Activated CD4-positive, alpha-beta T cell treated with anti-CD3 and anti-CD28 coated beads, Interleukin-2, amount 50 U/mL, for 4 hours (primary cell): ENCODE measurements at regions not wholly inside any gene's neighbourhood (a gene's known extent, or its start where the extent isn't known, plus 50 kb on each side); places are given as distances from the start of the nearest gene placed in this dataset.

Experiments used
- DNase-seq, 2 experiments: peaks; one replicate each; pipeline ENCODE4 v3.0.0-alpha.2; 2020

DNA sequence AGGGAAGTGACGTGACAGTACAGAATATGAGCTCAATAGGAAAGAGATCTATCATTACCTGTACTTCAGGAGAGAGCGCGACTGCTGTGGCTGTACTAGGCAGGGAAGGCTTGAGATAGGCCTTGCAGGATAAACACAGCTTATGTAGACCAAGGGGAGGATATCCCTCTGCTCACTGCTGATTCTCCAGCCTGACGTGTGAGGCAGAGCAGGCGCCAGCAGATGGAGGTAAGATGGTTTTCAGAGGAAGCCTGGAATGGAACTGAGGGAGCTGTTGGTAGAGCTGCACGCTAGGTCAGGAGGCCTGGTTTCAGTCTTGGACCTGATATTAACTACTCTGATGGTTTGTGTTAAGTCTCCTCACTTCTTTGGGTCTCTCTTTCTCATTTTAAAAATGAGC lies 291.4 kb downstream of the YTHDC2 start:
- no peak for DNase-seq

DNA sequence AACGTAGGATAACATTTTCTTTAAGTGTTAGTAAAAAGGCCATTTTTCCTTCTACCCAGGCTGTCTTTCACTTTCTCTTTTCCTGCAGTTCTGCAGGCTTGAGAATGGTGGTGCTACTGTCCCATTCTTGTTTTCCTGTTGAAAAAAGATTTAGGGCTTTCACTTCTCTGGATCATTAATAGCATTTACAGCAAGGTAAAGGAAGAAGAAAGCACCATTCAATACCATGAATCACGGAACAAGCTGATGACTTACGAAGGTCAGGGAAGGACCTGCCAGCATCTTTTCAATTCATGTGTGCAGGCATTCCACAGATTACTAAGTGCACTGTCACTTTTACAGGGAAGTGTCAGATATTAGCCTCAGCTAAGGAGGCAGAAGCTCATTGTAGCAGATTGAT lies 292.8 kb downstream of the YTHDC2 start:
- DNase-seq = no peak

GRCh38 chr5:113806904-113807303 lies 293.4 kb downstream of the YTHDC2 start:
- DNase-seq = no peak

- DNase-seq = no peak
Observed at GRCh38 chr5:113807427-113807991, 294.0 kb downstream of the YTHDC2 start.

- DNase-seq = no peak
Observed at GRCh38 chr5:113808956-113809355, 295.5 kb downstream of the YTHDC2 start.

DNA sequence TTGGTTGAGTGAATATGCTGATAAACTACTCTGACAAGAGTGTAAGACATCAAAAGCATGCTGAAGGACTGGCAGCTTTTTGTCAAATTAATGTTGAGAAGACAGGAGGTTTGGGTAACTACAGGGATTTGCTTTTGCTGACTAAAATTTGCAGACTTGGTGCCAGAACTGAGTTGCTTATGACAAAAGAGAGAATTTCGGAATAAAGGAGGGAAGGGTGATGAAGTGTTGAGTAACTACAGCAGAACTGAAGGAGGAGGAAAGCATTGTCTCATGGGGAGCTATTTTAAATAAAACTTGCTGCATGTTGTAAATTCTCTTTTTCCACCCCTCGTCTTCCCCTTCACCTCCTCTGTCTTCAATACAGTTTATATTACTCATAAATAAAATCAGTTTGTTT lies 296.1 kb downstream of the YTHDC2 start:
- DNase-seq = no peak

- DNase-seq = no peak
Observed at GRCh38 chr5:113813466-113813865, 300.0 kb downstream of the YTHDC2 start.

GRCh38 chr5:113817683-113818082 lies 304.2 kb downstream of the YTHDC2 start:
- no peak for DNase-seq

- no peak for DNase-seq
Observed at GRCh38 chr5:113823696-113824095, 310.2 kb downstream of the YTHDC2 start.

DNA sequence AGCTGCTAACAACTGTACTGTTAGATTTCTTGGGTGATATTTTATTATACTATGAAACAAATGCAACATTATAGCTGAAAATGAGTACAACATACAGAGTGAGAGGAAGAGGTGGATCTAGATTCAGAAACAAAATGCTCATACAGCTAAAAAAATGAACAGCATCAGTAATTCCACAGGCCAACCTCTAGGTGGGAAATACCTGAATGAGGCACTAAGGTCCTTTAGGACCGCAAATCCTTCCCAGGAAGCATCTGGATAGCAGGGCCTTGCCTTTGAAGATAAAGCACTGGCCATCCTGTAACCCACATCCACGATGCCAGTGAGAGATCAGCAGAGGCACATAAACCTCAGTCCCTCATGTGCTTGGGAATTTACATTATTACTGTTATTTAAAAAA lies 310.8 kb downstream of the YTHDC2 start:
- DNase-seq = no peak

- DNase-seq = no peak
Observed at GRCh38 chr5:113825176-113825575, 311.7 kb downstream of the YTHDC2 start.

DNA sequence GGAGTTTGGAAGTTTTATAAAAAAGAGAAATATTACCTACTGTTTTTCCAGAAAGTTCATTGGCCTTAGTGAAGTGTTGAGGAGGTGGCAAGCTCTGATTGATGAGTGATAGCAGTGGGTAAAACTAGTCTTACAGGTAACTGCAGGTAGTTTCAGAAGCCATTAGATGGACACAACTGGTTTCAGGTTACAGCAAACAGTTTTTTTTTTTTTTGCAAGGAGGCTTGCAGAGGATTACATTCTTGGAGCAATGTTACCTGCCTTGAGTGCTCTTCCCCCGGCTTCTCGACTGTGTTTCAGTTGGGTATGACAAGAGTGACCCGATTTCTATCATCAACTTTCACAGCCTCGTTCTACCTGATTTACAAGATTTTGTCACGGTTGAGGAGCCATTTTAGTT lies 333.4 kb downstream of the YTHDC2 start:
- DNase-seq = no peak

DNA sequence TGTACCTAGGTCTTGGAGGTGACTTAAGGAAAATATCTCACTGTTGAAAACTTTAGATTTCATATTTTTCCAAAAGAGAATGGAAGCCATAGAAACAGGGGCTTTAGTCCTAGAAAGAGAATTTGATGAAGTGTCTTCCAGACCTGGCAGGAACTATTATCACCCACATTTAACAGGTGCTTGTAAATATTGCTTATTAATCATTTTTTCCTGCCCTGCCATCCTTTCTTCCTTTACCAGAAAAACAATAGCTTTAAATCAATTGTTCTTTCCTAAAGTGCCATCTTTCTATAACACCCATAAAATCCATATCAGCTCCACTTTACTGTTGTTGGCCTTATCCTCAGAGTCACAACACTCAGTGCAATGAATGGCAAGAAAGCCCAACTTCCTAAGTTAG lies 350.9 kb downstream of the YTHDC2 start:
- no peak for DNase-seq

GRCh38 chr5:113866763-113867162 lies 353.3 kb downstream of the YTHDC2 start:
- no peak for DNase-seq

GRCh38 chr5:113869611-113870010 lies 356.1 kb downstream of the YTHDC2 start:
- no peak for DNase-seq

DNA sequence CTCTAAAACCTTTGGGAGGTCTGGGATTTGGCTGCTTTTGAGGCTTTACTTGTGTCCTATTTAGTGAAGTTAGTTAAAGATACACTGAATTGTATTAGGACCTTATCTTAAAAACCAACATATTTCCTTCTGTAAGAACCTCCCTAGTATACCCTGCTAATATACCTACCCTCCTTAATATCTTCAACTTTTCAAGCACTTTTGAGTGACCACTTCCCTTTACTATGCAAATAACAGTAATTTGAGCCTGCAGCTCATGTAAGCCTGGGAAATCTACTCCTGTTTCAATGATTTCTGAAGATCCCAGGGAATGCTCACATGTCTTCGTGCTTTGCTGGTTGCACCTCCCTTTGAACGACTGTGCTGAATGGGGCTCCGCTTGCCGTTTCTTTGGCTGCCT lies 358.5 kb downstream of the YTHDC2 start:
- no peak for DNase-seq

DNA sequence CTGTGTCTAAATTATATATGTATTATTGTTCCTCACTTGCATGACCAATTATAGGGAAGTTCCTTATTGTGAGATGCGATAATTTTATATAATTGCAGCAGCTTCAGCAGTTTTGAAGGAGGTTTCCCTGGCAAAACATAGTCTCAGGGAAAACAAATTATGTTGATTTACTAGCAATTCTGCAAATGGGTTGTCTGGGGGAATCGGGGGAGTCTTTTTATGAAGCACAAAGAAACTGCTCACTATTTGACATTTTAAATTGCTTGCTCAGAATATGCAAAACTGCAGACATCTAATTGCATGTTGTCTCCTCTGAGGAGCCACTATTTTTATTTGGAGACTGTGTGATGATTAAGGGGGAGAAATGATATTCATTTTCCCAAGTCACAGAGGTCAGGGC lies 361.6 kb downstream of the YTHDC2 start:
- no peak for DNase-seq

DNA sequence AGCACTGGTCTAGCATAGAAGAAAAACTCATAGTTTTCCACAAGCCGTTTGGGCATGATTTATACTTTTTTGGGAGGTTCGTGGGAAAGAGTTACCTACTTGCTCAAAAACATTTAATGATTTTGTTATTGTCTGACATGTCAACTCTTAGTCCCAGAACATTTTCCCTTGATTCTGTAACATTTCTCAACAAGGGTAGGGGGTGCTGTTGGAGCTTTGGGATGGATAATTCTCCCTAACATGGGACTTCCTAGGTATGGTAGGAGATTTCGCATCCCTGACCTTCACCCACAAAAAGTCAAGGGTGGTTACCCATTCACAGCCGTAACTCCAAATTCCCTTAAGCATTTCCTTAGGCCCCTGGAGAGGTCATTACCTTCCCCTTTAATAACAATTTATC lies 378.0 kb downstream of the YTHDC2 start:
- DNase-seq = no peak

DNA sequence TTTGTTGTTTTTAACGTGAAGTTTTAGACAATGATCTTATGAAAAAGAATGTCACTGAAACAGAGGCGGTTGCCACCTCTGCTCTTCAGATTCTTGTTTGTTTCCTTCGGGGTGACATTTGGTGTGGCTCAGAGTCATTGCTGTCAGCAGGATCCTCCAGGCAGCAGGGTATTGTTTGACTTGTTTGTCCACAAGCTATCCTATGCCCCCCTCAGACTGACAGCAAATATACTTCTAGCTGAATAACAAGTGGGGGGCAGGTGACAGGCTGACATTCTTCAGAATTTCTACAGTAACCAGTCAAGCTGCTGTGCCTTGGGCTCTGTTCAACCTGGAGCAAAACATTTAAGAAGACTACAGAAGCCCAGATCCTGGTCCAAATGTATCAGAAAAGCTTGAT lies 383.3 kb downstream of the YTHDC2 start:
- no peak for DNase-seq

GRCh38 chr5:113897748-113898147 lies 384.3 kb downstream of the YTHDC2 start:
- no peak for DNase-seq

- no peak for DNase-seq
Observed at GRCh38 chr5:113900141-113900540, 386.6 kb downstream of the YTHDC2 start.

DNA sequence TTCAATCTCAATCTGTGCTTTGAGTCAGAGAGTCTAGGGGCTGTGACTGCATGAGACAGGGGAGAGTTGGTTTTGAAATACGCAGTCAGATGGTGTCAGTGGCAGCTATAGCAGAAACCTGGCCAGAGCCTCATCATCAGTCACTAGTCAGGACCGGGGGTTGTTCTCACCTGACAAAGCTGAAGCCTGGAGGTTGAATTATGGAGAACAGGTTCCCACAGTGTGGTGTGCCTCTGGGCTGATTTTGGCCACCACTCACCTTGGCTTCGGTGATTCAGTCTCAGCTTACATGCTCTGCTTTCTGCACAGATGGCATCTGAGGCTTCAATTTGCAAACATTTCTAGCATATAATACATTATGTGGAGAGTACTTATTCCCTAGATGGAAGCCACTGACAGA lies 387.3 kb downstream of the YTHDC2 start:
- no peak for DNase-seq

DNA sequence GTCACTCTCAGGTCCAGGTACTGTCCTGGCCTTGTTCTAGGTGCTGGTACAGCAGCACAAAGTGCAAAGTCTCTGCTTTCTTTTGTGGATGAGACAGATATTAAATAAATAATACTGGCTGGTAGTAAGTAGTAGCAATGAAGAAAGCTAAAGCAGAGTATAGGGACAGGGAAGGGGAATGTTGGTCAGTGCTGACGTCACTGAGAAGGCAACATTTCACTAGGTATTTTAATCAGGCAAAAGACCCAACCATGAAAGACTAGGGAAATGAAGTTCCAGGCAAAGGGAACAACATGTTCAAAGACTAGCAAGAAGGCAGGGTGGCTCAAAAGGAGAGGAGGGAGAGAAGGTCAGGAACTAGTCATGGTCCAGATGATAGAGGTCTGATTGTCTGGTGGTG lies 388.2 kb downstream of the YTHDC2 start:
- no peak for DNase-seq

GRCh38 chr5:113902917-113903660 lies 389.6 kb downstream of the YTHDC2 start:
- DNase-seq = no peak

DNA sequence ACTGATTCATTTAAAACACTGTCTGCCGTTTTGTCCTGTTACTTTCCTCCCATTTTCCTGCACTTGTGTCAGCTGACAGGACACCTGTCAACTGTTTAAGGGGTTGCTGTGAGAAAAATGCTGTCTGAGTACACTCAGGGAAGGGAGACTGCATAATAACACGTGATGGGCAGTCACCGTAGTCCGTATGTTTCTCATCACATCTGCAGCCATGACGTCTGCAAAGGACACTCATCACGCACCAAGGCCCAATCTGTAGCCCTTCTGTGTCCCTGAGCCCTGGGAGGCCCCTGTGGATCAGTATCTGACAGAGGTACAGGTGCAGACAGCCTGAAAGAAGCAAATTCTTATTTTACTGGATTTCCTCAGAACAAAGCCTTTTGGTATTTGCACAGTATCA lies 396.3 kb downstream of the YTHDC2 start:
- DNase-seq = no peak
